Right lung (tissue), 2 donors: ENCODE measurements at regions not wholly inside any gene's neighbourhood (a gene's known extent, or its start where the extent isn't known, plus 50 kb on each side); places are given as distances from the start of the nearest gene placed in this dataset.

Experiments used
- DNase-seq, 2 donors: peaks; one replicate each; pipeline ENCODE4 v3.0.0-alpha.2; 2013

DNA sequence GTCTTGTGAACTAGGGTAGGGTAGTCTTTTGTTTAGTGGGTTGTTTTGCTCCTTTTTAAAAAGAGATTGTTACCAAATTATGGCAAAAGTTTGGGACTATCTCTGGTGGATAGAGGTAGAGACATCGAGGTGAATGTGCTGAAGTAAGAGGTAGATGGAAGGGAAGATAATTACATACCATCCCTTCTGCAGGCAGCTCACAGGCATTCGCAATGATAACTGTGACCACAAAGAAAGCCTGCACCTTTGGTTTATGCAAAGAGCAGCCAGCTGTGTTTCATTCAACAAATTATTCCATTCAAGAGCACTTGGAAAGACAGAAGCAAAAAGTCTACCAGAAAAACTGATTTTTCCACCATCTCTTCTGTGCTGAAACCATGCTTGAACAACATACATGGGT is 155.6 kb downstream of the GATB start:
- DNase-seq: no peak

DNA sequence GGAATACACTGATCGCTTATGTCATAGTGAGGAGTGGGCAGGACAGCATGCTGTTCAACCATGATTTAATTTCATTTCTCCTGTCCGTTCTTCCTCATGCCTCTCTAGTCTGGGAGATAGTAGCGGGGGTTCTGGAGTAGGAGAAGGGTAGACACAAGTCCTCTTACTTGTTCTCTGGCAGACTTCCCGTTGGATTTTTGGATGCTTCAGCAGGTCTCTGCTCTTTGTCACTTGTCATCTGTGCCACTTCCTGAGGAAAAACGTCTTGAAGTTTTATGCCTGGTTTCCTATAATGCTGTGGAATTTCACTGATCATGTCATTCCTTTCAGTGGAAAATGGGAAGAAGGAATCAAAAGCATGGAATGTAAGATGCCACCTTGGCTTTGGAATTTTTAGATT is 154.7 kb downstream of the GATB start:
- no peak for DNase-seq

DNA sequence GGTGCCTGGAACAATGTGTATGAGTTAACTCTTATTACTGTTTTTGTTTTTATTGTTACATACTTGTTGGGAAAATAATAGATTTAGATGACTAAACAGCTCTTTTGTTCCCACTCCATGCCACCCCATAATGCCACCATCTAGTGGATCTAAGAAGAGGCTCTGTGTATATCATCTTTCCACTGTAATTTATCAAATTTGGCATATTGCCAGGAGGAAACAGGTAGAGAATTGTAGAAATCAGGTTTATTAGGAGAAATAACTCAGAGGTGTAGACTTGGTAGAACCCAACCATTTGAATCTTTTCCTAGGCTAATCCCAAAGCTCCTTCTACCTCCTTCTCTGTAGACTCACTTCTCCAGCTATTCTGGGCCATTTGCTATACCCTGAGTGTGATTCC is 150.6 kb downstream of the GATB start:
- DNase-seq: no peak

DNA sequence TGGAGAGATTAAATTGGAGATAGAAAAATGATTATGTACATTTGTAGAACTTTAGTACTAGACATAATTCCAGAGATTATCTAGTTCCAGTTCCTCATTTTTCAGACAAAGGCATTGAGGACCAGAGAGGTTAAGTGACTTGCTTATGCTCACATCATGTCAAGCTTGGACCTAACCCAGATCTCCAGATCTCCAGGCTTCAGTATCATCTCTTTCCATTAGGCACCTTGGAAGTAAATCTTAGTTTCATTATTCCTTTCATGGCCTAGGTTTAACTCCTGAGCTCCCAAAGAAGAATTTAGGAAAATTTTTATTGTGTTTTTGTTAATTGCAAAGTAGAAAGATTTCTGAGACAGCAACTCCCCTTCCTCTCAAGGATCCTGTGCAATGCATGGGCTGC is 148.8 kb downstream of the GATB start:
- no peak for DNase-seq

DNA sequence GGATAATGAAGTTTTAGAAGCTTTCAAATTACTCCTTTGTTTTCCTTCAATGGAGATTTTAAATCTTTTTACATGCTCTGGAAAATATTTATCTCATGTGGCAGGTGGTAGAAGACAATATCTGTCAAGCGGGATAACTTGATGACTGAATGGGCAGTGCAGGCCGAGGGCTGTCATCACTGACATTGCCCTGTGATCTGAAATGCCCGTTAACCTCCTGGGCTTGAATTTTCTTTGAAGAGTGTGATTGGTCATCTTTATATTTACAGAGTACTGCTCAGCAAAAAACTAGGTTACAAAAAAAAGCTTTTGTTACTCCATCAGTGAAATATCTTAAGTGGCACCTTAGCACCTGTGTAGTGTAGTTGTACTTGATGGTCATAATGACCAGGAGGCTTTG is 147.5 kb downstream of the GATB start:
- DNase-seq: no peak

DNA sequence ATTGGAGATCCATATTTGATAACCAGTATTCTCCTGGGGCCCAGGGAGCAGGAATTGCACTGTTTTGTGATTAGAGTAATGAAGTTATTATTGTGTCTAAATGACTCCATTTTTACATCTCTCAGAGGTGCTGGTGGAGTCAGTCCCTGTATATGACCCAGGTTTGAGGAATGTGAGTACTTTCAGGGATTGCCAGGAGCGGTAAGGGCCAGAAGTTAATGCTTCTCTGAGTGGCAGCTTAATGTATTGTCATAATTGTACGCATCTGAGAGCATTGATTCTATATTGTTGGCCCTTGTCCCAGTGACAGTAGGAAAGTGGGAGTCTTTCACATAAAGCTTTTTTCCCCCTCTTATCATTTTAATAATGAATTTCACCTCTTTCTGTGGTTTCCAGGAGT is 146.2 kb downstream of the GATB start:
- no peak for DNase-seq

DNA sequence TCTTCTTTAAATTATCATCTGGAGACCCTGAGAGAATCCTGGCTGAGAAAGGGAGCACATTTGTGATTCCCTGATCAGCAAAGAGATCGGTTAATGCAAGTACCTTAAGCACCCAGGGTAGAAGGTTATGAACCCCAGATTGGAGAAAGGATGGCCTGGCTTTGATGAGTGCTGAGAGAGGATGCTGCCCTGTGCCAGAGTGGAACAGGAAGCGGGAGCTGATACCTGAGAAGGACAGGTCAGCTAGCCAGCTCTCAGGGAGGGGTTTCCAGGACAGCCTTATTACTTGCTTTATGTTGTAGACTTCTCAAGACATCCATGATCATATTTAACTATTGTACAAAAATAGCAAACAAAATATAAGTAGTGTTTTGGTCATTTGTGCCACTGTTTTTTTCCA is 141.9 kb downstream of the GATB start:
- no peak for DNase-seq

DNA sequence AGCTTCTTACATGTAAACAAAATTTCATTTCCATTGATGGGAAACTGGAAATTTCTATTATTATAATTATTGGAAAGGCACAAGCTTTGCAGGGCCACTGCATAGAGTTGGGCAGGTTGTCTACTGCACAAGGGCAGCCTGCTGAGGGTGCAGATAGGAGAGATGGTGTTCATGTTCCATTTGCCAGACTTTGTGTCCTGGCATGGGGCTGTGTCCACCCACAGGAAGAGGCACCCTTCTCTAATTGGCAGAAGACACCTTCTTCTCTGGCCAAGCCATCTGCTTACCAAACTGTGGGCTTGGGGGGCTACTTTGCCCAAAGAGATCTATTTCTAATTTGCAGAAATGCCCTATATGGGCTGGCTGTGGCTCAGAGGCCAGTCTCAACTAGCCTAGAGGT is 140.7 kb downstream of the GATB start:
- DNase-seq: no peak
